Kidney capillary endothelial cell (primary cell): ENCODE measurements at regions not wholly inside any gene's neighbourhood (a gene's known extent, or its start where the extent isn't known, plus 50 kb on each side); places are given as distances from the start of the nearest gene placed in this dataset.
"Not testable (repeated sequence)": the region's sequence is repeated elsewhere in the genome, so short reads cannot be mapped to it uniquely, and the experiment has no call there.

Source experiments
- DNase-seq: peaks from one replicate; pipeline ENCODE4 v3.0.0-alpha.2; 2018; ENCODE audit warnings: low spot score

- DNase-seq: no peak
These were observed 58.3 kb downstream of the PDHA2 start for GRCh38 chr4:95898226-95898625.

GRCh38 chr4:95909211-95909610, 69.3 kb downstream of the PDHA2 start:
- DNase-seq: no peak

GRCh38 chr4:95910749-95911148, 70.9 kb downstream of the PDHA2 start:
- no peak for DNase-seq

DNA sequence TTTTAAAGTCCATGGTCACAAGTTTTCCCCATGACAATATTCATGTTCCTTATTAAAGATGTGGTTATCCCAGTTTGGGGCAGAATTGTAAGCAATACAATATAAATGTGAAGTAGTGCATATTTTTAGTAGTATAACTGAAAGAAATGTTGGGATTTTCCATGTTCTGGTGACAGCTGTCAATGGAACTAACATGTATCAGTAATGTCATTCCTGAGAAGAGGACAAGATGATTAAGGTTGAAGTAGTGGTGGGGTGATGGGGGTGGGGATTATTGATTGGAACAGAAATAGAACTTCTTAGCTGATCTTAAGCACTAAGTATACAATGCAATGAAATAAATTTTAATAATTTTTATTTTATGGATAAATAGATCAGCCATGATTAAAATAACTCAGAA, 81.6 kb downstream of the PDHA2 start:
- no peak for DNase-seq

- DNase-seq: no peak
These were observed 89.7 kb downstream of the PDHA2 start for GRCh38 chr4:95929448-95930064.

DNA sequence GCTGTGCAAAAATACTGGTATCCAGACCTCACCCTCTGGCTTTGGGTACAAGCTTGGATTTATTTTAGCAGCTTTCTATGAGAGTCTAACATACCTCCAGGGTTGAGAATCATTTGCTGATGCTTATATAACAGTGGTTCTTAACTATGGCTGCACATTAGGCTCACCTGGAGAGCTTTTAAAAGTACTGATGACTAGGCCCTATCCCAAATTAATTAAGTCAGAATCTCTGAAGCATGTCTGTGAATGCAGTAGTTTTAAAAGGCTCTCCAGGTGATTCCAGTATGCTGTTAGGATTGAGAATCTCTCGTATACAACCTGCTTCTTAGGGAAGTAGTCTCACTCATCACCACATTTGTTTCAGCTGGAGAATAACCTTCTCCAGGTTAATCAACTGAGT, 99.2 kb downstream of the PDHA2 start:
- no peak for DNase-seq

DNA sequence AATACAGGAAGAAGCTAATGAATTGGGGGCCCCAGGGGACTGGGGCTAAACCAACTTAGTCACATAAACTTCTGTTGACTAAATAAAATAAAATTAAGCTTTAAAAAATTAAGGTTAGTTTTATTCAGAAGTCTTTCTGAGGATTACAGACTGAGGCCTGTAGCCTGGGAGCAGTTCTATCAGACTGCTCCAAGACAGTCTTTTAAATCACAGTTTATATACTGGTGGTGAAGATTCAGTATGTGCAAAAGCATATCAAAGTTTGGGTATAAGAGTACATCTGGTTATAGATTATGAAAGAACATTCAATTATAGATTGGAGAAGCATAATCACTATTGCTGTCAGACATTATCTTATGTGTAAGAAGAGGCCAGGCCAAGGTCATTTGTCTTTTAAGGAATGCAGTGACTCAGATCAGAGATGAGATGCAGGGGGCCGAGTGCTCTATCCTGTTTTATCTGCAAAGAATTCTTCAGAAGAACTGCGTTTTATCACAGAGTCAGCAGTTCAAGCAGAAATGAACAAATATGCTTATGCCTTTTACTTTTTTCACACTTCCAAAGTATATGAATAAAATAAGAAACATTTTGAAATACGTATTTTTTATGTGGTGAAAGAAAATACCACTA, 109.4 kb downstream of the PDHA2 start:
- DNase-seq: no peak

GRCh38 chr4:95949808-95950207, 109.9 kb downstream of the PDHA2 start:
- DNase-seq: no peak

GRCh38 chr4:95952538-95952937, 112.6 kb downstream of the PDHA2 start:
- not testable (repeated sequence) for DNase-seq

GRCh38 chr4:95956094-95956493, 116.2 kb downstream of the PDHA2 start:
- no peak for DNase-seq

- DNase-seq: peak; percentile 2
These were observed 117.2 kb downstream of the PDHA2 start for GRCh38 chr4:95957054-95957453.

- no peak for DNase-seq
These were observed 117.9 kb downstream of the PDHA2 start for GRCh38 chr4:95957759-95958158.

GRCh38 chr4:95959182-95959581, 119.3 kb downstream of the PDHA2 start:
- DNase-seq: no peak

- DNase-seq: no peak
These were observed 119.7 kb downstream of the PDHA2 start for GRCh38 chr4:95959633-95960032.

DNA sequence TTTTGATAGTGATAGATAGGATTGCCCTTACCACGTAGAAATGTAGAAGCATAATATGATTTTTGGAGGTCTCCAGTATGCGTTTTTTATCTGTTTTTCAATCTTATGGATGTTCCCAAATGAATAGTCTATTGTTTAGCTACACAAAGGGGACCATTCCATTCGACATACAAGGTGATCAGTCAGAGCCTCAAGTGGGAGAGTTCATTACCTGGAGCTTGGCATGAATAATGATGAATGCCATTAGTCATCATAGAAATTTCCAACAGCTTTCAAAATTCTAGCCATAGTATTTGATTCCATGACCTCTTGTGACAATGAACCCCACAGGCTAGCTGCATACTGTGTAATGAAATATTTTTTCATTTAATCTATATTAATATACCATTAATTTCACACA, 123.6 kb downstream of the PDHA2 start:
- no peak for DNase-seq

GRCh38 chr4:95979961-95980876, 140.3 kb downstream of the PDHA2 start:
- DNase-seq: no peak

DNA sequence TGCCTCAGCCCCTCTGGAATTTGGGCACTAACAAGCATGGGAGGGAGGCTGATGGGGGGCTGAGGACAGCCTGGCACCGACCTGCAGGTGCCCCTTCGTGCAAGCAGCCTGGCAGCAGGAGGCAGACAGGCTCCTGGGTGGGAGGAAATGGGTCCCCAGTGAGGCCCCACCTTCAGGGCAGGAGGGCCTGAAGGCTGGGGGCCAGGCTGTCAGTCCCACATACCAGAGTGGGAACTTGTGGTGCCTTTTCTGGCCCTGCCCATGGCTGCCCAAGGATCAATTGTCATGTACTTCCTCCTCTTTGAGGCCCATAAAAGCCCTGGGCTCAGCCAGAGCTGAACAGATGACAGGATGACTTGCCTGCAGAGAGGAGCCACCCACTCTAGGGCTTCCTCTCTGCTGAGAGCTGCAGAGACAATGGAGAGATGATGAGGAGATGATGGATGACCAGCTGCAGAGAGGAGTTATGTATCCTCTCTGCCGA, 141.0 kb downstream of the PDHA2 start:
- DNase-seq: no peak

GRCh38 chr4:95981591-95981990, 141.7 kb downstream of the PDHA2 start:
- no peak for DNase-seq

GRCh38 chr4:95982516-95982915, 142.6 kb downstream of the PDHA2 start:
- no peak for DNase-seq

GRCh38 chr4:95984081-95984480, 144.2 kb downstream of the PDHA2 start:
- DNase-seq: no peak

DNA sequence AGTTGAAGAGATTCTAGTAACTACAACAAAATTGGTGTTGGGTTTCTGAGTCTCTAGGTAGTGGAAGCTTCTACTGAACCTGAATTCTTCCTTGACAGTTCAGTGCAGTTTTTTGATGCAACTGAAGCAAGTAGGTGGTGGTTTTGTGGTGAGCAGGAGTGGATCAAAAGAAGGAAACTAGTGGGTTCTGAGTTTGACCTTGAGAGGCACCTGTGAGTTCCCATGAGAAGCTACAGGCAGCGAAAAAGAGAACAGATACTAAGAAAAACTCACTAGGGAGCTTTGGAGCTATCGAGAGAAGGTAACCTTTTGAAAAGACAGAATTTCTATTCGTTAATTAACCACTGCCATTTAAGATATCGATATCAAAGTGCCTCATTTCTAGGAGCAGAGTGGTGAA, 145.2 kb downstream of the PDHA2 start:
- DNase-seq: no peak

GRCh38 chr4:95985791-95986550, 146.1 kb downstream of the PDHA2 start:
- no peak for DNase-seq
